GM12874 (cell line): ENCODE measurements at regions not wholly inside any gene's neighbourhood (a gene's known extent, or its start where the extent isn't known, plus 50 kb on each side); places are given as distances from the start of the nearest gene placed in this dataset.

Source experiments
- CTCF ChIP-seq: IDR thresholded peaks from 2 replicates; pipeline ENCODE4 v1.5.1; 2011; ENCODE audit warnings: low read depth, mild to moderate bottlenecking, control low read depth, low read length, moderate library complexity; ENCODE audit not compliant: insufficient read depth

- no peak for TF ChIP-seq CTCF
Observed at GRCh38 chr7:85509476-85509875, 322.6 kb upstream of the SEMA3D start.

GRCh38 chr7:85508642-85509410 lies 322.0 kb upstream of the SEMA3D start:
- no peak for TF ChIP-seq CTCF

GRCh38 chr7:85498031-85498430 lies 311.2 kb upstream of the SEMA3D start:
- no peak for TF ChIP-seq CTCF

GRCh38 chr7:85489498-85489897 lies 302.6 kb upstream of the SEMA3D start:
- no peak for TF ChIP-seq CTCF

- no peak for TF ChIP-seq CTCF
Observed at GRCh38 chr7:85488406-85488805, 301.6 kb upstream of the SEMA3D start.

GRCh38 chr7:85483177-85483576 lies 296.3 kb upstream of the SEMA3D start:
- TF ChIP-seq CTCF = no peak

GRCh38 chr7:85480666-85481065 lies 293.8 kb upstream of the SEMA3D start:
- no peak for TF ChIP-seq CTCF
